HFFc6 (cell line): ENCODE measurements at regions not wholly inside any gene's neighbourhood (a gene's known extent, or its start where the extent isn't known, plus 50 kb on each side); places are given as distances from the start of the nearest gene placed in this dataset.

Experiments used
- DNase-seq: peaks from one replicate; pipeline ENCODE4 v3.0.0-alpha.2; 2018
- H3K27ac Mint-ChIP-seq: 2 replicates; pipeline ENCODE4 v1.8.0; 2020; ENCODE audit warnings: mild to moderate bottlenecking, mixed read lengths
- H3K27me3 Mint-ChIP-seq: 2 replicates; pipeline ENCODE4 v1.8.0; 2021; ENCODE audit warnings: mild to moderate bottlenecking, moderate library complexity, mixed read lengths; ENCODE audit not compliant: insufficient read depth
- H3K36me3 Mint-ChIP-seq: 2 replicates; pipeline ENCODE4 v1.8.0; 2021; ENCODE audit warnings: low read depth, mixed read lengths
- H3K4me1 Mint-ChIP-seq: 2 replicates; pipeline ENCODE4 v1.8.0; 2020; ENCODE audit warnings: low read depth, mixed read lengths
- H3K4me3 Mint-ChIP-seq: 2 replicates; pipeline ENCODE4 v1.8.0; 2020; ENCODE audit warnings: mild to moderate bottlenecking, moderate library complexity, mixed read lengths
- H3K9me3 Mint-ChIP-seq: 2 replicates; pipeline ENCODE4 v1.8.0; 2020; ENCODE audit warnings: mild to moderate bottlenecking, mixed read lengths
- CTCF ChIP-seq: fragments of 200-600 bp; sonication (generic); IDR thresholded peaks from 2 replicates; pipeline ENCODE4 v1.5.0; 2021; ENCODE audit warnings: antibody characterized with exemption, mild to moderate bottlenecking

GRCh38 chr1:78787544-78787943 is 137.9 kb downstream of the IFI44 start:
- H3K27me3 Mint-ChIP-seq = no peaks in the 10 kb centered on the region
- peaks cover 7% of the 10 kb centered on the region for H3K4me1 Mint-ChIP-seq
- TF ChIP-seq CTCF = no peak
- DNase-seq = no peak
- H3K36me3 Mint-ChIP-seq = peaks cover 16% of the 10 kb centered on the region
- H3K27ac Mint-ChIP-seq = no peak overlapping the region
- H3K4me3 Mint-ChIP-seq = no peak overlapping the region
- peaks cover 17% of the 10 kb centered on the region for H3K9me3 Mint-ChIP-seq

GRCh38 chr1:78790174-78790573 is 140.5 kb downstream of the IFI44 start:
- no peak for DNase-seq
- no peaks in the 10 kb centered on the region for H3K27me3 Mint-ChIP-seq
- H3K27ac Mint-ChIP-seq = no peak overlapping the region
- TF ChIP-seq CTCF = no peak
- peaks cover 13% of the 10 kb centered on the region for H3K4me1 Mint-ChIP-seq
- no peak overlapping the region for H3K4me3 Mint-ChIP-seq
- H3K9me3 Mint-ChIP-seq = peaks cover 22% of the 10 kb centered on the region
- peaks cover 20% of the 10 kb centered on the region for H3K36me3 Mint-ChIP-seq

GRCh38 chr1:78792756-78793155 is 143.1 kb downstream of the IFI44 start:
- Mint-ChIP-seq H3K36me3 (peaks cover 20% of the 10 kb centered on the region), H3K27ac (peak overlapping the region; percentile 40; the same call in 1 of the 2 replicates), H3K4me1 (peaks cover 13% of the 10 kb centered on the region), H3K27me3 (no peaks in the 10 kb centered on the region), H3K9me3 (peaks cover 22% of the 10 kb centered on the region), H3K4me3 (no peak overlapping the region)
- no peak for TF ChIP-seq CTCF
- peak; percentile 58 for DNase-seq

- peaks cover 7% of the 10 kb centered on the region; the same call in 1 of the 2 replicates for H3K36me3 Mint-ChIP-seq
- no peak for TF ChIP-seq CTCF
- H3K4me3 Mint-ChIP-seq = no peak overlapping the region
- no peak for DNase-seq
- peaks cover 9% of the 10 kb centered on the region for H3K4me1 Mint-ChIP-seq
- H3K9me3 Mint-ChIP-seq = peaks cover 8% of the 10 kb centered on the region
- H3K27ac Mint-ChIP-seq = no peak overlapping the region
- H3K27me3 Mint-ChIP-seq = no peaks in the 10 kb centered on the region
Measured at GRCh38 chr1:78797108-78797781, 147.6 kb downstream of the IFI44 start.

GRCh38 chr1:78799926-78800325 is 150.3 kb downstream of the IFI44 start:
- Mint-ChIP-seq H3K36me3 (no peaks in the 10 kb centered on the region), H3K4me1 (no peaks in the 10 kb centered on the region), H3K27me3 (no peaks in the 10 kb centered on the region), H3K4me3 (no peak overlapping the region), H3K27ac (no peak overlapping the region), H3K9me3 (no peaks in the 10 kb centered on the region)
- DNase-seq = no peak
- no peak for TF ChIP-seq CTCF
